HG03045 (cell line): ENCODE measurements at regions not wholly inside any gene's neighbourhood (a gene's known extent, or its start where the extent isn't known, plus 50 kb on each side); places are given as distances from the start of the nearest gene placed in this dataset.
"Not testable (repeated sequence)": the region's sequence is repeated elsewhere in the genome, so short reads cannot be mapped to it uniquely, and the experiment has no call there.

Experiments
- ATAC-seq: cut with Tn5 transposase; IDR thresholded peaks from one replicate; pipeline ENCODE4 v1.9.1; 2021; ENCODE audit warnings: mild to moderate bottlenecking, moderate library complexity; ENCODE audit not compliant: unreplicated experiment

DNA sequence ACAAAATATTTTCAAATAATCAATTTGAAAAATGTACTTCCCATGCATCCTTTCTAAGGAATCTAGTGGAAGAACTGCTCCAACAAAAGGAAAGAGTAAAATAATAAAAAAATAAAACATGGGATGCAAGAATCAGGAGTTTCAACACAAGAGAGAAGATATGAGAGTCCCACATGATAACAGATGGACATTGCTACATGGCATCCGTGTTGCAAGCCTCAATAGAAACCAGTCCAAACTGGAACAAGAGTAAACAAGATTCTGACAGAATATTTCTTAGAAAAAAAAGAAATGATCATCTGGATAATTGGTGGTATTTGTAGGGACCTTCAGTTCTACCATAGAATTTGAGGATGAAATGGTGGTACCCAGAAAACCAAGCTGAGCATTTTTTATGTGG, 186.8 kb downstream of the FRK start:
- no peak for ATAC-seq

DNA sequence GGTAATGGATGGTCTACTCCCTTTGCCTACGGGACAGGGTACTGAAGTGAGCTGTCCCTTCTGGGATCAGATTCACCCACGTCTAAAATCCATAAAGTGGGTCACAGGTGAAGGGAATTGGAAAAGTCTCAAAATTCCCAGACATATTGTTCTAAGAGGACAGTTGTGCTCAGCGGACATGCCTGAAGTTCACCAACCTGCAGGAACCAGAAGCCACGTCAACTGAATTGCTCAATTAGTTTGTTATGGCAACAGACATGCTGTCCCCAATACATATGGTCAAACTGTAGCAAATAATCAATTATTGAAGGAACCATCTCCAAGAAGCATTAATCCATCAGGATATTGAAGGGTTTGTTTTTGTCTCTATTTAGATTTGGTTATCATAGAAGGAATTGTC, 190.2 kb downstream of the FRK start:
- no peak for ATAC-seq

DNA sequence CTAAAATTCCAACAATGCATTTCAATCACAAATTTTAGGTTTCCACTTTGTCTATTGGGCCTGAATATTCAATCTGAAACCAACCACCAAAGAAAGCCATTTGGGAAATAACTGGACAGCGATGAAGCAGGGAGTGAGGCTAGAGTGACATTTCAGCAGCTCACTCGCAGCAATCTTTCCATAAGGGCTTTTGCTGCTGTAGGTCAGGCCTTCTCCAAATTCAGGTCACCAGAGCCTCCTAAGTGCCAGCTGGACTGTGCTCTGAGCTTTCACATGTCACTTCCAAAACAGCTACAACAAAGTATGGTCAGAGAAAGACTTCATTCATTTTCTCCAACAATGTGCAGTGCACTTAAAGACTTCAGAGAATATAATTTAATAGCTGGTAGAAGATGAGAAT, 194.8 kb downstream of the FRK start:
- ATAC-seq = no peak

DNA sequence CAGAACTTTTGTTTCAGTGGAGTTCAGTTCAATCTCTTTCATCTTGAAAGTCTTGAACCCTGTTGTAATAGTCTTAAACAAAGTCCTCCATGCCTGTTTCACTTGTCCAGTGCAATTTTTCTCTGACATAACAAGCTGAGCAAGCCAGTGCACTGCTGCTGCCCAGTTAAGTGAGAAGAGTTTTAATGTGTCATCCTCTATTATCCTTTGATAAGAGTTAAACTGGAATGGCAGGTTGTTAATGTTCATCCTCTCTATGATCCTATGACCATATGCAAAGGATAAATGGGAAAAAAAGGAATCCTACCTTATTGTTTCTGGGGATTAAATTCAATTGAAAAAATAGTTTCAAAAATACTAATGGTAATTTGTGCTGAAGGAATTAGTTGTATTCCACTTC, 197.5 kb downstream of the FRK start:
- ATAC-seq = no peak

DNA sequence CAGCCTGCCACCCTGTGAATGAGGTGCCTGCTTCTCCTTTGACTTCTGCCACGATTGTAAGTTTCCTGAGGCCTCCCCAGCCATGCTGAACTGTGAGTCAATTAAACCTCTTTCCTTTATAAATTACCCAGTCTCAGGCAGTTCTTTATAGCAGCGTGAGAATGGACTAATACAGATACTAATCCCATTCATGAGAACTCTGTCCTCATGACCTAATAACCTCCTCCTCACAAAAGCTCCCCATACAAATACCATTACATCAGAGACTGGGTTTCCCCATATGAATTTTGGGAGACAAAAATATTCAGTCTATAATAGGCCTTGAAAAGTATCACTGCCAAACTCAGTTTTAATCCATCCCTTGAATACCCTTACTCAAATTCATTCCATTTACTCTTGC, 199.0 kb downstream of the FRK start:
- not testable (repeated sequence) for ATAC-seq

DNA sequence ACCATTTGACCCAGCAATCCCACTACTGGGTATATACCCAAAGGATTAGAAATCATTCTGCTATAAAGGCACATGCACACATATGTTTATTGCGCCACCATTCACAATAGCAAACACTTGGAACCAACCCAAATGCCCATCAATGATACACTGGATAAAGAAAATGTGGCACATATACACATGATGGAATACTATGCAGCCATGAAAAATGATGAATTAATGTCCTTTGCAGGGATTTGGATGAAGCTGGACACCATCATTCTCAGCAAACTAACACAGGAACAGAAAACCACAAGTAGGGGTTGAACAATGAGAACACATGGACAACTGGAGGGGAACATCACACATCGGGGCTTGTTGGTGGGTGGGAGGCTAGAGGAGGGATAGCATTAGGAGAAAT, 201.1 kb downstream of the FRK start:
- ATAC-seq = not testable (repeated sequence)

DNA sequence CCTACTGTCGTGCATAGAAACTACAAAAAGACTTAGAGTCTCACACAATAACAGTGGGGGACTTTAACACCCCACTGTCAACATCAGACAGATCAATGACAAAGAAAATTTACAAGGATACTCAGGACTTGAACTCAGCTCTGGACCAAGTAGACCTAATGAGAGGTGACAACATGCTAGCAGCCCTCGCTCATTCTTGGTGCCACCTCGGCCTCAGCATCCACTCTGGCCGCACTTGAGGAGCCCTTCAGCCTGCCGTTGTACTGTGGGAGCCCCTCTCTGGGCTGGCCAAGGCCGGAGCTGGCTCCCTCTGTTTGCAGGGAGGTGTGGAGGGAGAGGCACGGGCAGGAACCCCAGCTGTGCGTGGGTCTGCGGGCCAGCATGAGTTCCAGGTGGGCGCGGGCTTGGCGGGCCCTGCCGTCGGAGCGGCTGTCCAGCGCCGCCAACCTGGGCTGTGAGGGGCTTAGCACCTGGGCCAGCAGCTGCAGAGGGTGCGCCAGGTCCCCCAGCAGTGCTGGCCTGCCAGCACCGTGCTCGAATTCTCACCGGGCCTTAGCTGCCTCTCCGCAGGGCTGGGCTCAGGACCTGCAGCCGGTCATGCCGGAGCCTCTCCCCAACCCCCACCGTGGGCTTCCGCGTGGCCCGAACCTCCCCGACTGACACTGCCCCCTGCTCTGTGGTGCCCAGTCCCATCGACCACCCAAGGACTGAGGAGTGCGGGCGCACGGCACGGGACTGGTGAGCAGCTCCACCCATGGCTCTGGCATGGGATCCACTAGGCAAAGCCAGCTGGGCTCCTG, 205.6 kb downstream of the FRK start:
- ATAC-seq = no peak

DNA sequence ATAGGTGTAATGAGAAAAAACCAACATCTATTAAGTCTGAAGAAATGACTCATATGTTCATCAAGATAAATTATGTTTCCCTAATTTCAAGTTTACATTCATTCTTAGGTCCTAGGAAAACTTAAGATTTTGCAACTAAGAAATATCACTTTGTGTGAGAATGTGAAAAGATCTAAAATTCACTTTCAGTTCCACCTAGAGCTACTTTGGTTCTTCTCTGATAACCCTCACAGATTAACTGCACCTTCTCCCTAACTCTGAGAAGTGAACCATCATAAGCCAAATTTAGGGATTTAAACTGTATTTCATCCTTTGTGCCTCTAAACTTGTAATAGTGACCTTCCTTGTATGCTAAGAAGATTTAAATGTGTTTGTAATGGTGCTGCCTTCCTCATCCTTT, 213.0 kb downstream of the FRK start:
- ATAC-seq = no peak

DNA sequence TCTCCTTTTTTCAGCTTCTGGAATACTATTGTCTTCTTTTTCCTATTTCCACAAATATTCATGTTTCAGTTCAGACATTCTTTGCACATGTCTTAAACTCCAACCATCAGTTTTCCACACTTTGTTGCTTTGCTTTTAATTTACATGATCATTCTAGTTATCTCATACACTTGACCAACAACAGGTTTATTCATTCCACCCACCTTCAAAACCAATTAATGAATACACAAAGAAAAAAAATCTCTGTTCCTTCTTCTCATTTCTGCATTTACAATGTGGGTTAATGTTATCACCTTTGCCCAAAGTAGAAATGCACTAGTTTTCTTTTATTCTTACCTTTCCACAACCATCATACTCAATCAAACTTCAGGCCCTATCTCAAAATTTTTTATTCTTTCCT, 216.7 kb downstream of the FRK start:
- ATAC-seq = no peak

DNA sequence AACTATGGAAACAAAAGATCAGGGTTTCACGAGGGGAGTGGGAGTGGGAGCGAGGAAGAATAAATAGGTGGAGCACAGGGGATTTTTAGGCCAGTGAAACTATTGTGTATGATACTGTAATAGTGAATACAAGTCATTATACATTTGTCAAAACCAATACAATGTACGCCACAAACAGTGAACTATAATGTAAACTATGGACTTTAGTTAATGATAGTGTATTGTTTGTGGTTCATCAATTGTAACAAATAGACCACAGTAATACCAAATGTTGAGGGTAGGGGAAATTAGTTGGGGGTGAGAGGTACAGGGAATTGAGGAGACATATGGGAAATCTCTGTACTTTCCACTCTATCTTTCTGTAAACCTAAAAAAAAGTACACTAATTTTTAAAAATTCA, 218.4 kb downstream of the FRK start:
- no peak for ATAC-seq

DNA sequence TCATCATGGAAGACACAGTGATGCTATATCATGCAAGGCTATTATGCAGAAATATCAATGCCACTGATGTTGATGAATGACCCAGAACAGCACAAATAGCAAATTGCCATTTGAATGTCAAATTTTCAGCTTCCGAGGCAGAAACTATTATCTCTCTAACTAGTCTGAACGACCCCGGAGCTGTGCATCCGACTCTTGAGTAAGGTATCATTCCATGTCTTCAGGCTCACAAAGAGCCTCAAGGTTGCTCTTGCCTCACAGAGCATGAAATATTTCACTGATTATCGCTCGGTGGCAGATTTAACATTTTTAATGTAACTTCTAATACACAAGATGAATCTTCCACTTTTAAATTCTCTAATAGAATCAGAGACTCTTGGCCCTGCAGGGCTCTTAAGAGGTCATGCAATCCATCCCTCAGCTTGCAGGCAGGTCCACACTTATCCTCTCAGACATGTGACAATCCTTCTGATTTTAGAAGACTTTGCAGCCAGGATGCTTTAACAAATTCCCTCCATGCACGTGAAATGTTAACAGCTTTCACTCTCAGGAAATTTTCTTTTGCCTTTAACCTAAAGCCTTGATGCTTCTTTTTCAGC, 221.0 kb downstream of the FRK start:
- no peak for ATAC-seq

DNA sequence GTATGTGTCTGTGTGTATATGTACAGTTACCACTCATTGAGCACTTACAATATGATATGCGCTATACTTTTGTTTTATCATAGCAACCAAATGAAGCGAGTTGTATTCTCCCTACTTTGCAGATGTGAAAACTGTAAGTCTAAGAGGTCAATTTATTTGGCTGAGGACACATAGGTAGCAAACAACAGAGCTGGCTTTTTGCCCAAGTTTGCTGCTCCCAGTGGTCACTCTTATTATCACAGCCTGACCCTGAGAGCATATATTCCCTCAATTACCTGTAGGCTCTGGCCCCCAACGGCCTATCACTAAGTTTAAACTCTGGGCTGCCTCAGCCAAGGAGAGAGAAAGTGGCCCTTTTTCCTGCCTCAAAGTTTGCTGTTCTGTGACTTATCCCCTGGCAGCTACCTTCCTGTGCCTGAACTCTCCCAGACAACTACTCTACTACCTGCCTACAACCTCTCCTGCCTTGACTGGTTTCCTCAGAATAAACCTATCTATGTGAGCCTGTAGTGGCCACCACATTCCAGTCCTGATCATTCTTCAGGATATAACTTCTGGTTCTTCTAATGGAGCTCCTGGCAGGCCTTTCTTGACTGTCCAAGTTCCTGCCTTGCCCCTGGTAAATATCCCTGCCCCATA, 221.8 kb downstream of the FRK start:
- ATAC-seq = peak; percentile 84

DNA sequence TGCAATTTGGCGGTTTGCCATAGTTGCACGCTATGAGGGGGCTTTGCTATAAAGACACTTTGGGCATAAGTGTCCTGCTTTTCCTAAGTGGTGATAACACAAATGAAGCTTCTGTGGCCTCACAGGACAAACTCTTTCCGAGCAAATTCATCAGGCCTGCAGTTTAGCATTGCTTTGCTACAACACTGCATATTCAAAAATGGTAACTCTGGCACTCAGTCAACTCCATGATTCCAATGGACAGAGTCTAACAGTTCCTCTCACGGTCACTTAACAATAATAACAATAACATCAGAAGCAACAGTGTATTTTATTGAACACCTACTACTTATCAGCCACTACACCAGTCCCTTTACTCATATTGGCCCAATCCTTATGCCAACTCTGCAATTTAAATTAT, 222.5 kb downstream of the FRK start:
- ATAC-seq = no peak

DNA sequence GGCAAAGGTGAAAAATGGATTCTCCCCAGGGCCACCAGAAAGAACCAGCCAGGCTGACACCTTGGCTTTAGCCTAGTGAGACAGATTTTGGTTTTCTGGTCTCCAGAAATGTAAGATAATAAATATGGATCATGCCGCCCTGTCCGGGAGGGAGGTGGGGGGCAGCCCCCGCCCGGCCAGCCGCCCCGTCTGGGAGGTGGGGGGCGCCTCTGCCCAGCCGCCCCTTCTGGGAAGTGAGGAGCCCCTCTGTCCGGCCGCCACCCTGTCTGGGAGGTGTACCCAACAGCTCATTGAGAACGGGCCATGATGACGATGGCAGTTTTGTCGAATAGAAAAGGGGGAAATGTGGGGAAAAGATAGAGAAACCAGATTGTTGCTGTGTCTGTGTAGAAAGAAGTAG, 224.3 kb downstream of the FRK start:
- ATAC-seq = not testable (repeated sequence)

DNA sequence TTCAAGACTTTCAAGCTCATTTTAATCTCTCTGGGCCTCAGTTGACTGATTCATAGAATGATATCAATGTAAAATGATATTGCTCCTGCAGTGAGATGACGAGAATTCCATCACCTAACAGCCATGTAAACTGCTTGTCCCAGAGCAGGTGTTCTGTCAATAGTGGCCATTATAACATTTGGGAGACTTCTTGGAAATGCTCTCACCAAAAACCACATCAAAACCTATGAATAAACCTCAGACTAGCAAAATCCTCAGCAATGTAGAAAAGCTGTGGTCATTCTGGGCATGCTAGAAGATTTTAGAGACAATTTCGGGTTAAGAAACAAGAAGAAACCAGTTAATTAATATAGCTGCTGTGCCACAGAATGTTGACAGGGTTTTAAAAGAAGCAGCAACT, 225.4 kb downstream of the FRK start:
- ATAC-seq = no peak

DNA sequence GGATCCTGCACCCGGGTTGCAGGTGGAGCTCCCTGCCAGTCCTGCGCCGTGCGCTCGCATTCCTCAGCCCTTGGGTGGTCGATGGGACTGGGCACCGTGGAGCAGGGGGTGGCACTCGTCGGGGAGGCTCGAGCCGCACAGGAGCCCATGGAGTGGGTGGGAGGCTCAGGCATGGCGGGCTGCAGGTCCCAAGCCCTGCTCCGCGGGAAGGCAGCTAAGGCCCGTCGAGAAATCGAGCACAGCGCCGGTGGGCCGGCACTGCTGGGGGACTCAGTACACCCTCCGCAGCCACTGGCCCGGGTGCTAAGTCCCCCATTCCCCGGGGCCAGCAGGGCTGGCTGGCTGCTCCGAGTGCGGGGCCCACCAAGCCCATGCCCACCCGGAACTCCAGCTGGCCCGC, 226.1 kb downstream of the FRK start:
- ATAC-seq = not testable (repeated sequence)

DNA sequence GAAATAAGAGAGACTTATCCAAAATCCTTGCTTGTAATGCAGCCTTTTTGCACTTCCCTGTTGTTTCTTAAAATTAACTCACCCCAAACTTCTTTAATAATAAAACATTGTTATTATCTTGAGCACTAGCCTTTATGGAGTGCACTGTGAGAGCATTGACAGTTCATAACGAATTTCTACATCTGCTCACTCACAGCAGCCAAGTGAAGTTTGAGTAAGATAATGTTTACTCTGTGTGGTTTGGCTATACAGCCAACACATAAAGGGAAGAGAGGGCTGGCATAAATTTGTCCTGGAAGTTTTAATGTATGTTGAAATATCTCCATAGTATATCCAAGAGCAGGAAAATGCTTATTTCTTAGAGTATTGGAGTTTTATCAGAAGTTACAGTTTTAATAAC, 227.9 kb downstream of the FRK start:
- no peak for ATAC-seq

DNA sequence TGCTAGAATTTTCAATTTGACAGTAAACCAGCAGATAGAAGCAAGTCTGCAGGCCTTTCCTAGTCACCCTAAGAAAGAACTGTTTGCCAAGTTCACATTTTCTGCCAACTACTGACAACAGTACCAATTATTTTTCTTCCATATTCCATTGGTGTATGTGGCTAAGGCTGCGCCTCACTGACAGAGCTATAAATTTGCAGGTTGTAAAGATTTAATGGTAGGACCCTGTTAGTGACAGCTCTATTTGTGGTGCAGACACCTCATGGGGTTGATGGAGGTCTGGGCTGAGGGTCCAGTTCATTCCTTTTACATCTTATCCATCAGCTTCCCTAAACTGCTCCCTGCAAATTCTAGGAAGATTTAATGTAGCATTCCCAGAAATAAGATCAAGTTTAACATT, 228.5 kb downstream of the FRK start:
- ATAC-seq = no peak

DNA sequence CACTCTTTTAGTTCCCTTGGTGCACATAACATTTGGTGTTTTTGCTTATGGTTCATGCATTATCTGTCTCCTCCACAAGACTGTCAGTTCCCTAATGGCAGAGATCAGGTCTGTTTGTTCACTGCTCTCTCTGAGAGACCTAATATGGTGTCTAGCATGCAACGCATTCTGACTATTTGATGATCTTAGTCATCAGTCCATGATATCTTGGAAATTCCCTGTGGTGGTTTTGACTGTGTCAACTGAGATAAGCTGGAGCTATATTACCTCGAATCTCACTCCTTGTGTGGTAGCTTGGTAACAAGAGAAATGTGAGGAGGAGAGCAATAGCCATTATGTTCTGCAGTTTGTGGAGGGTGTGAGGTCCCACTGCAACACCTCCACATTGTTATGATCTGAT, 229.8 kb downstream of the FRK start:
- no peak for ATAC-seq

DNA sequence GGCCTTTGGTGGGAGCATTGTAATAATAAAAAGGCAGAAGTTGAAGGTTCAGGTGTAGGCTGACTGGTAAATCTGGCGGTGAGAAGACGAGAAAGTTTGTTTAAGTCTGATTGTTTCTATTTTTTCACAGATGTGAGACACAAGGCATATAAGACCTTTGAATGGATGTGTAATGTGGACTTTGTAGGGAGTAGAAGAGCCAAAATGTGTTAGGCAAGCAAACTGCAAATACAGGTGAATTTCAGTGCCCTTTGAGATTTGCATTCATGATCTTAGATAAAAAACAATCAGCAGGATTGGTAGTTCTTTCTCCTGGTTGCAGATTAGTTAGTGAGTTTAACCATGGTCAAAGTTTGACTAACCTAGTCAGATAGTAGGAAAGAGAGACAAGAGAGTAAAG, 238.9 kb downstream of the FRK start:
- ATAC-seq = no peak

DNA sequence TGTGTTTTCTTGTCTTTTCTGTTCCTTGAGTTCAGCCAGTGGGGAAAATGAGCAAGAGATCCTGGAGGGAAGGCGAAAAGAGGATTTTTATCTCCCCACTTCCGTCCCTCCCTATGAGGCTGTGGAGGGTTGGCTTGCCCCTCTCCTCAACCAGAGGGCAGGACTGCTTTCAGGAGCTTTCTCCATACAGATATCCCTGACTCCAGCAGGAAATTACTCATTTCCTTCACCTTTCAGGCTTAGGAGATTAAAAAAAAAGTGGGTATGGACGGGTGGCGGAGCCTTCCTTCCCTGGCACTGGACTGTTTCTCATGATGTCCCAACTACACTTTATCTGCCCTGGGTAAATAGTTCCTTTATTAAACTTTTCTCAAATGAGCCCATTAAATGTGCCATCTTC, 241.2 kb downstream of the FRK start:
- no peak for ATAC-seq

DNA sequence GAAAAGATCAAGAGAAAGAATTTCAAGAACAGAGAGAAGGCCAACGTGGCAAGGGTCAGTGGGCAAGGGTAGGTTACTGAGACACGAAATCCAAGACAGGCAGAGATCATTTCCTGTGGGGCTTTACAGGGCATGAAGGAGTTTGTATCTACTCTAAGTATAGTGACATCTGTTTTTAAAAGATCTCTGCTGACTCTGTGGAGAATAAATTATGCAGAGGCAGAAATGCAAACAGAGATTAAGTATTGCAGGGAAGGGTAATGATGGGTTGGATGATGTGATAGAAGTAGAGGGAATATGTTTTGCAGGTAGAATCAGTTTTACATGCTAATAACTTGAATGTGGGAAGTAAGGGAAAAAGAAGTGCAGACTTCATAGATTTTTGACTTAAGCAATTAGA, 243.5 kb downstream of the FRK start:
- no peak for ATAC-seq
